LoVo (cell line): ENCODE measurements at regions not wholly inside any gene's neighbourhood (a gene's known extent, or its start where the extent isn't known, plus 50 kb on each side); places are given as distances from the start of the nearest gene placed in this dataset.

Experiments used
- DNase-seq: peaks from one replicate; pipeline ENCODE4 v3.0.0-alpha.2; 2016; ENCODE audit warnings: low spot score

DNA sequence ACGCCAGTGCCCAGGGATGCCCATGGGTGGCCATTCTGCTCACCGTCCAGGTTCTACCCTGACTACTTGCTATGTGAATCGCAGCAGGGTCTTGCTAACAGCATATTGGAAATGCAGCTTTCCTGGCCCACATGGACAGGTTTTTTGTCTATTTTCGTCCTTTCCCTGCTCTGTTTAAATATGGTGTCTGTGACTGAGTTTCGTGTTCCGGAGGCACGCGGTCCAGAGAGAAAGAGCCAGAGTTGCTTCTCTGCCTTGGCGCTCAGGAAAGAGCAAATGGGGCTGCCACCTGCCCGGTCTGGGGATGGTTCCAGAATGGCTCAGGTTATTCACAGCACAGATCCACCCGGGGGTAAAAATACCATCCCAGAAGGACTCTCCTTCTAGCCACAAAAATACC, 456.2 kb downstream of the BCL11A start:
- no peak for DNase-seq

DNA sequence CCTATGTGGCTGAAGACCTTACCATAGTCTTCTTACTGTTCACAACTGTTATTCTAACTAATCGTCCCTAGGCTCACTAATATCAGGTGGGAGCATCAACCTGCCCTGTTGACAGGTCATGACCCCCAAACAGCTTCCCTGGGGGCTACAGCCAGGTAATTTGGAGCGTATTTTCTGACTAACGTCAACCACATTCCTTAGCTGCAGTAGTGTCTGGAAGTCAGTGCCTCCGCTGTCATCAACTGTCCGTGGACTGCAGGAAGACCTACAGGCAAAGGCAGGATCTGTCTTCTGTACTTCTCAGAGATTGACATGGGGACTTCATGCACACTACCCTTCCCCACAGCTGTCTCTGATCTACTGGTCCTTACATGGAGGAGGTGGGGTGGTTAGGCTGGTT, 456.9 kb downstream of the BCL11A start:
- DNase-seq, result no peak

DNA sequence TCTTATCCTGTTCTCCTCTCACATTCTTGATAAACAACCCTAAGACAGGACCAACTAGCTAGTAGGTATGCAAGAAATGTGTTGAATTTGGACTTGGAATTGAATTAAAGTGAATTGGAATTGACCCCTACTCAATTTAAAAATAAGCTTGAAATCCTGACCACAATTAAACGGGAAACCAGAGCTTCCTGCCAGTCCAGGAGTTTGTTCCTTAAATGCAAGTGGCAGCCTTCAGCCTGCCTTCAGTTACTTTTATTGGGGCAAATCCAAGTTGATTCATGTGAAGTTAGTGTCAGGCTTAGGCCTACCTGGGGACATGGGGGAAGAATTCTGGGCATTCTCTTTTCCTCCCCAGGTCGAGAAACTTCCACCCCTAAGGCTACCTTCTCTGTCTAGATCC, 457.6 kb downstream of the BCL11A start:
- DNase-seq, result no peak

DNA sequence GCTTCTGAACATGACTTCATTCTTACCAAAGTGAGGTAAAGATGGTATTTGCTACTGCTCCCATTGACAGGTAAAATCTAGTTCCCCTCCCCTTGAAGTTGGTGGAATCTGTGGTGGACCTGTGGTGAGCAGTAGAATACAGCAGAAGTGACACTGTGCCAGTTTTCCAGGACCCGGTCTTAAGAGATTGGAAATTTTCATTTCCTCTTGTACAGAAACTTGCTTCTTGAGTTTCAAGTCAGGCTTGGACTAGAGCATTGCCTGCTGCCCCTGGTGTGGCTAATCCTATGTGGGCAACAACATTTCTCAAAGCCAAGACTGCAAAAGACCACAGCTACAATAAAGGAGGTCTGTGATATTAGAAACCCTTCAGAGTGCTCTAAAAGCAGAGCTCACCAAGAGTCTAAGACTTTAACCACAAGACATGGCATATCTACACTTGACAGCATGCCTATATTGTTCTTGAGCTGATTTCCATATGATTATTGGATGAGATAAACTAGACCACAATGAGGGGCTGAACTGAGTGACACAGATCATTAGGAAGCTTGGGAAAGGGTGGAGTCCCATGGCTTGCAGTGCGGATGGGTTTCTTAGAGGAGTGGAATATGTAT, 458.1 kb downstream of the BCL11A start:
- no peak for DNase-seq

DNA sequence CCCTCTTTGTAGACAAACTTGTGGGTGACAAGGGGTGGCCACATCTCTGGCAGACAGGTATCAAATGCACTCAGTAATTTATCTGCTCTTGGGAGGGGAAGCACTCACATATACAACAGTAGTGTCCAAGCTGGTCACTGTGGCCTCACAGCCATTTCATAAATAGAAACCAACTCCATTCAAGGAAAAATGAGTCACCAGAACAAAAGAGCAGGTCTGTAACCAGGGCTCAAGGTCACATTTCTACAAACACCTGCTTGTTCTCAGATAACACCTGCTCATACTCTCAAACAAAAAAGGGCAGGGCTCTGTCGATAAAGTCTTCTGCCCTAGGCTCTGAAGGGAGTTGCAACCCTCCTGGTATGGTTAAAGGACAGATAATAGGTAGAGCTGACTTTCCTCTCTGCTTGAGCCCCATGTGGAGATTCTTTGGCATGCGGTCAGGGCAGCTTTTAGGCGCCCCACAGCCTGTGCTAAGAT, 459.0 kb downstream of the BCL11A start:
- DNase-seq, result peak; percentile 3

DNA sequence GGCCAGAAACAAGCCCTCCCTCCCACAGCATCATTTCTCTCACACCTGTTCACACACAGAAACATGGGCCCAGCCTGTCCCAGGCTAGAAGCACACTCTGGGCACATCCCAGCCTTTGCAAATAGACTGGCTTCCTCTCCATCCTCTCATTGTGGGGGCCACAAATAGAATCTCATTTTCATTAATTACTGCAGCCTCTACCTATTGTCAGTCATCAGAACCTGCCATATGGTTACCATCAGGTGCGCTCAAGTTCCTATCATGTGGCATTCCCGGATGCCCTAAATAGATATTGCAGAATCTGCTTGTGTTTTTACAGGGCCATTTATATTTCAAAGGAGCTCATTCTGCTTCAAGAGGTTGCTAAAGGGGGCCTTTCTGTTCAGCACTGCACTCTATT, 460.7 kb downstream of the BCL11A start:
- DNase-seq, result no peak

DNA sequence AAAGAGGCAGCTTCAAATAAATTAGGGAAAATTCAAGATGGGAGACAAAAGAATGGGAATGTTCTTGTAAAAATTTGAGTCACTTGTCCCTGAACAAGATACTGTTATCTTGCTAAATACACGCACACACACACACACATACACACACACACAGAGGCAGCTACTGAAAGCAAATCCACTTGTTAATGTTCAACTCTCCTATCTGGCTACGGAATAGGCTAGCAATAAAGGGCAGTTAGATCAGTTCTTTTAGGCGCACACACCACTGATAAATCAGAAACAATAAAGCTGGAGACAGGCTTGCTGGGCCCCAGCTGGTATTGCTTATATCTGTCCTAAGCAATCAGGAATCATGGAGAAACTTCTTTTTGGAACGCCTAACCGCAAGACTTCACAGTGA, 461.6 kb downstream of the BCL11A start:
- DNase-seq, result no peak

DNA sequence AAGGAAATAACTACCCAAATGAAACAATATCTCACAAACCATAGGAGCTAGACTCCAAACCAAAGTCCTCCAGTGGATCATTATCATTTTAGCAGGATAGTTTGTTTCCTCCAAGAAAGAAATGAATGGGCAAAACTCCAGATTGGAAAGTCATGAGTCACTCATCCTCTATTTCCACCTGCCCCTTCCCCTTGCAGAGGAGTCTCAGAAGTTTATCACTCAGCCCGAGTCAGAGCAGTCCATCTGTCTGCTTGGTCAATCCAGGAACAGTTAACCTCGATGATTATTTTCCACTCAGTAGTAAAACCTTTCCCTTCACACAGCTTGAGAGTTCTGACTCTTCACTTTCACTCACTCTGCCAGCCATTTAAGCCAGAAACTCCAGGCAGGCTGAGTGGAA, 462.2 kb downstream of the BCL11A start:
- DNase-seq, result no peak

DNA sequence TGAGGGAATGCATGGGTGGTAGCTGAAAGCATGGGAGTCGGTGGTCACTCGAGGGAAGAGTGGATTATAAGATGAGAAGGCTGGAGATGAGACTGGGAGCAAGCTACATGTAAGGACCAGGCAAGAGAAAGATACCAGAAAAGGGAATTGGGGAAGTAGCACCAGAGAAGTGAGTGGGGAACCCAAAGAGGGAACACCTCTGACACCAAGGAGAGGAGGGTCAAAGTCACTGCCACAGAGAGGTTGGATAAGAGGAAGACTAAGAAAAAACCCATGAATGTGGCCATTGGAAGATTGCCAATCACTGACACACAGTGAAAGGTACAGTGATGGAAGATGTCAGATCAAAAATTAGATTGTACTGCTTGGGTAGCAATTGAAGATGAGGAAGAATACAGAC, 473.9 kb downstream of the BCL11A start:
- no peak for DNase-seq

DNA sequence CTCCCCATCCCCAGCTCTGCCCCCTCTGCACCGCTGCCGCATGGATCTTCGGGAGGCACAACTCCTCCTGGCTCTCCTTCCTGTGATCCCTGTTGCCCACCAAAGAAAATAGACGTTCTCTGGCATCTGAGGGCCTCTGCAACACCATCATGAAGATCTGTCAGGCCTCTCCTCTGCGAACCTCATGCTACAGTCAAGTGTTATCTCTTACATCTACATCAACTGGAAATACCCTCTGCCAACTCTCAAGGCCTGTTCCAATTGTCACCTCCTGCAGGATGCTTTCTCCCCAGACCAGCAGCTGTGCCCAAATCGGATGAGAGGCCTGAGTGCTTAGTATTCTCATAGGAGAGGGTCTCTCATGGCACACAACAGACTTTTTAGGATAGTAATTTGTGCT, 478.4 kb downstream of the BCL11A start:
- no peak for DNase-seq

DNA sequence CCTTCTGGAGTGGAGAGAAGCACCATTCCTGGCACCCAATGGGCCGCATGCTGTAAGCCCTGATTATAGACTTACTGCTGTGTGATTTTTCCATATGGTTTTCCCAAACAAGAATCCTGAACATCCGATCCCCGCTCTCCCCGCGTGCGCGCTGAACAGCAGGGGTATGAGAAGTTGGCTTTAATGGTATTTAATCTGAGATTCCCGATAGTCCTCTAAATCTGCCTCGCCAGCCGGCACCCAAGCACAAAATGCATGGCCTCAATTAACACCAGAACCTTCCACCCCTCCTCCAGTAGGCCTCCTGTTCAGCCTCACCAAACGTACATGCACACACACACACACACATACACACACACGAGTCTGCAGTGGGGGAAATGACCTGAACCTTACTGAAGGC, 480.3 kb downstream of the BCL11A start:
- DNase-seq, result no peak

DNA sequence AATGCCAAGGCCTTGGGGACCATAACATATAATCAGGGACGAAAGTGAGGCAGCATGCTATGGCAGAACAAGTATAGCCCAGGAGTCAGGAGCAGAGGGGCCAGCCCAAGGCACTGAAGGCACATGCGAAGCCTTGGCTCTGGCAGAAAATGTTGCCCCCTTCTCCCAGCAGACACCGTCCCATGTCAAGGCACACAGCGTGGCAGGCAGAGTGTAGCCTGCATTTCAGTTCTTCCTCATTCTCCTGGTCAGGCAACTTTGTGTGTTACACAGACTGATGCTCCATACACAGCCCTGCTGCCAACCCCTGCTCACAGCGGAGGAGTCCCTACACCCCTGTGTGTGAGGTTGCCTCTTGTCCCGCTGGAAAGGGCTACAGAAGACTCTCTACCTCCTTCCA, 480.8 kb downstream of the BCL11A start:
- no peak for DNase-seq

DNA sequence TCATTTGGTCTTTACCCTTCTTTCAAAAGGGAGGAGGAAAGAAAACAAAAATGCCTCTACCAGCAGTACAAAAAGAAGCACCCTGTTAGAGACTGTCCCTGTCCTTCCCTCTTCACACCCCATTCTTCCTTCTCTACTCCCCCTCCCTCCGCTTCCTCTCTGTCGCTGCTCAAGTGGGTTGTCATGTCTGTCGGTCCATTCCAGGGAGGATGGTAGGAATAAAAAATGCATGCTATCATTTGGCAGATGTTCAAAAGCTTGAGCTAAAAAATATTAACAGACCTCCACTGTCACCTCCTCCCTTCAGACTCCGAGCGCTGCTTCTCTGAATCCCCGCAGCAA, 482.0 kb downstream of the BCL11A start:
- no peak for DNase-seq

DNA sequence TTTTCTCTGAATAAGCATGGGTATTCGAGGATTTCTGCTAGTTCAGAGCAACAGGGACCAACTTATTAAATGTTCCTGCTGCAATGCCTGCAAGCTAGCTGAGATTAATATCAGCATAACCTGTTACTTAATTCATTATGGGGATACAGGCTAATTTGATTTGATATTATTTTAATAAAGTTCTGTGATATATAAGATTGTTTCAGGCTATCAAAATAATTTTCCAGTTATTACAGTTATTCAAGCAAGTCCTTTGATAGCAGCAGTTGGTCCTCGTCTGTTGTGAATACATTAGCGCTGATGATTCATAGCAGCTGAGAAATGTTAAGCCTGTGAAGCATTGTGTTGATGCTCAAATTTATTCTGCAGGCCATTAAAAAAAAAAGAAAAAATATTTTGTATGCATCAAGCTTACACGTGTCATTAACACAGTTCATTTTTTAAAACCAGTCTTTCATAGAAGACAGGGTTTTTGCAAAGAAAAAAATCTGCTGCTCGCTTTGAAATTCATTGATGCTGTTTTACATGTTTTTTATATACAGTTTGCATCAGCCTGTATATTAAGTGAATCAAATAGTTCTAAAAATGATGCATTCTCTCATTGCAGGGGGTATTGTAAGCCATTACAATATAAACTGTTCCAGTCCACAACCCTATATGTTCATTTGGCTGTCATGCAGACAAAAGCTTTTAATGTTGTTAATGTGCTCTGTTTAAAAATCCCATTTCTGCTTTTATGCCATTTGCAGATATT, 482.5 kb downstream of the BCL11A start:
- no peak for DNase-seq

DNA sequence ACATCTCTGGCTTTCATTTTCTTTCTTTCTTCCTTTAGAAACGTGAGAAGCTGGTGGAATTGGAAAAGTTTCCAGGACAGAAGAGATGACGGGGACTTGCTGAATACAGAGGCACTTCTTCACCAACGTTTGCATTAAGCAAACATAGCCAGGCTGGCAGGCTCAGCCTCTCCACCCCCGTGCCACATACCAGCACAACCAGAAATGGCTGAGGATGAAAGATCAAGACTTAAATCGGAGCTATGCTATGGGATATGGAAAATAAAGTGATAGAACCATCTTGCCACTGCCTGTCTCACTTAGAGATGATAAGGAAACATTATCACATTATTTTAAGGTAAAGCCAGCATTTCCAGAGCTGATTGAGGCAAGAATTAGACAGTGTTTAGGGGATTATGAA, 483.3 kb downstream of the BCL11A start:
- no peak for DNase-seq

DNA sequence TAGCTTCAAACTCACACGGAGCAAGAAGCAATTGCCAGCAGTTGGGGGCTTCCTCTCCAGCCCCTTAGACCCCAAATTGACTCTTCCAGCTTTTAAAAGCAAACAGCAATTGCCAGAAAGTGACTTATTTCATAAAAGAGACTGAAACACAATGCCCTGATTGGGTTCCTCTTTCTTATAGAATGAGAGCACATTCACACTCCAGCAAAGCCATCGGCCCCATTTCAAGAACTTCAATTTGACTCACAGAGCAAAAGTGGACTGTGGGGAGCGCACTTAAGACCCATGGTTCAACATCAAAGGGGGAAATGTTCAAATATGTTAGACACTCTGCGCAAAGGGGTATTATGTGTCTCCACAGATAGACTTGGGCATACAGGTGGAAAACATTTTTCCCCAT, 484.7 kb downstream of the BCL11A start:
- no peak for DNase-seq

DNA sequence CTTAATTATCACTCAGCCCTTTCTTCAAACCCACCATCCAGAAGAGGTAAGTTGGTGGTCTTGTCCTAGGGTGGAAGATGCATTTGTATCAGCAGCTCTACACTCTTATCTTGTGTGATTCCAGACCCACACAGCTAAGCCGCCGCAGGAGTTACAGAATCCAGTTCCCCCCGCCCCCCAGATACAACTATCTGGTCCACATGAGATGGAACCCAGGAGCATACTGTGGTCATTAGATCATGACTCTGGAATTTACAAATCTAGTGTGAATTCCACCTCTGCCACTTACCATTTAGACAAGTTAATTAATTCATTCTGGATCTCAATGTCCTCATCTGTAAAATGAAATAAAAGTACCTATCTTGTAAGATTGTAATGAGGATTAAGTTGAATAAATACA, 486.4 kb downstream of the BCL11A start:
- no peak for DNase-seq

DNA sequence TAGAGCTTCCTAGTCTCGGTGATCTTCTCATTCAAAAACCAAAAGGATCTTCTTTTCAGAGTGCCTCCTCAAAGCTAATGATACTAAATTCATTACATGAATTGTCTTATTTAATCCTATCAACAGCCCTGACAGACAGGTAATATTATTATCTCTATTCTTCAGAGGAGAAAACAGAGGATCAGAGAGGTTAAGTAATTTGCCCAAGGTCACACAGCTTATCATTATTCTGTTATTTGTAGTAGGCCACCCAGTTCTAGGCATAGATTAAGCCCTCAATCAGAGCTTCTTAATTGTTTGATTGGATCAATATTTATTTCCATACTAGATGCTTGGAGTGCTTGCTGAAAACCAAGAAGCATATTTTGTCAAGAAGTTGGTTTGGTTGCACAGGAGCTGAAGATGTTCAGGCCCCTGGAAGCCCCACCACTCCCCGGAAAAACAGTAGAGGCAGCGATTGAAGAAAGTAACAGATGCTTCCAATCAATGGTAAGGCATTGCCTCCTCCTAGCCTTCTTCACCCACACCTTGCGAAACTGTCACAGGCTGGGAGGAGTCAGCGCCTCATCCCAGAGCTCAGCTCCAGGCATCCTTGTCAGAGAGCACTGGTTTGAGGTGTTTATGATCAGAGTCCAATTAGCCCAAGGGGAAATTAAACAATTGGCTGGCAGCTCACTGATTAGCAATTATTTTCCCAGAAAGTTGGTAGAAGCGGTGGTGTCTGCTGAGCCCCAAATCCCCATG, 487.2 kb downstream of the BCL11A start:
- DNase-seq, result no peak

DNA sequence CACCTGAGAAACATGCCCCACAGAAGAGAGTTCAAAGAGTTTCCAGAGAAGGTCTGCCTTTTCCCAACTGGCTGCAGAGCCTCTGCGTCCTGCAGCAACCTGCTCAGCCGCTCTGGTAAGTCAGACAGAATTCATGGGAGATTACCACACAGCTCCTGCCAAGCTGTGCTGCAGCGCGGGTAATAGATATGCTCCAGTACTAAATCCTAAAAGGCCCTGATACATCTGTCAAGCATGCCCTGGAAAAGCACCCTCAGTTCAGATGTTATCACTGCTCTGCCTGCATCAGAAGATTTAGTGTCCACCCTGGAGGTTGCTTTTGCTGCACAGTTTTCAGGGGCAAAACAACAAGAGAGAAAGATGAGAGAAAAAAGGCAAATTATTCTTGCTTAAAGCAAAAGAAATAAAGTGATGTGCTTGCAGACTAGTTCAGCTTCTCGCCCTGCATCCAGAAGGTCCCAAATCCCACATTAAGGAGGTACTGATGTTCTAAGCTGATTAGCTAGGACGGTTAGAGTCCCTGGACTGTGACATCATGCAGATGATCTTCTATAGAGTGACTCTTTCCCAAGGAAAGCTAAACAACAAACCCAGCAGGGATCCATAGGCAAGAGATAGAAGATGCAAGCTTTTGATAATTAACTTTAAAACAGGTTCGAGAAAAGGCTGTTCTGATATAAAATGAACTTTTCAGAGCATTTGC, 488.6 kb downstream of the BCL11A start:
- DNase-seq, result no peak

DNA sequence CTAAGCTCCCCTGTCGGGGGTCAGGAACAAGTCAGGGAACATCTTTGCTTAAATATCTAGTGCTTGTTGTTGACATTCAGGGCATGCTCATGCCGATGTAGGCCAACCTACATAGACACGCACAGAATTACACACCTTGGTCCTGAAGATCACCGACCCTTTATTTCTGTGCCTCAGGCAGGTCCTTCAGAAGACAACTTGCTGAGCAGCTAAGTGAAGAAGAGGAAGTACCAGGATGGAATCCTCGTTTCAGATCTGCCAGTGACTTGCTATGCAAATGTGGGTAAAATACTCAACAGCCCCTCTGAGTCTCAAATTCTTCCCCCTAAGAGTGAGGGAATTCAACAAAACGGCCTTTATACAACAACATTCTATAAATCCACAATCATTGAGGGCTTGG, 494.7 kb downstream of the BCL11A start:
- DNase-seq, result no peak

DNA sequence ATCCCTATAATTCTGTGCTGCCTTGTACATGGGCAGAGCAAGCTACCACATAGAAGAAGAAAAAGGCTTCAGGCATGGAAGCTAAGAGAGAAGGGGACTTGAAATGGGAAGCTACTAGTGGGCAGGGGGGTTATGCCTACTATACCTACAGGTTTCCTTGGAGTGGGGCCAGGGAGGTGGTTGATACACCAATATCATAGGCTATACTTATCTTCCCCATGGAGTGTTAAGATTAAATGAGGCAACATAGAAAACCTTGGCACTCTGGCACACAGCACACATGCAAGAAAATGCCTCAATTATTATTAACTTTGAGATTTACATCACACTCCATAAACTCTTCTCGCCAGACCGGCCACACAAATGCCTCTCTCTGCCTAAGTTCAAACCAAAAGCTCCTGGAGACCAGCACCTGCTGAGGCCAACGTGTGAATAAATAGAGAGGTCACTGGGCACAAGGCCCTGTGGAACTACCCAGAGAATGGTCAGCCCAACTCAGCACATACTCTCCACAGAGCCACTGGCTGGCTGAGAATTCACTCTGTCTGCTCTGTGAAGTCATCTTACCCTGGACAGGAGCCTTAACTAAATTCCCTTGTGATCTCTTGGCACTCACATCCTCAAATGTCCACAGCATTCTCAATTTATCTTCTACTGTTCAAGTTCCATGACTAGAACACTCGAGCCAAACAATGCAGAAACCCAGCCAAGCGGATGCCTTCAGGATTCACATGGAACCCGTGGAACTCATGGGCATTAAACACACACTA, 498.7 kb downstream of the BCL11A start:
- DNase-seq, result no peak

DNA sequence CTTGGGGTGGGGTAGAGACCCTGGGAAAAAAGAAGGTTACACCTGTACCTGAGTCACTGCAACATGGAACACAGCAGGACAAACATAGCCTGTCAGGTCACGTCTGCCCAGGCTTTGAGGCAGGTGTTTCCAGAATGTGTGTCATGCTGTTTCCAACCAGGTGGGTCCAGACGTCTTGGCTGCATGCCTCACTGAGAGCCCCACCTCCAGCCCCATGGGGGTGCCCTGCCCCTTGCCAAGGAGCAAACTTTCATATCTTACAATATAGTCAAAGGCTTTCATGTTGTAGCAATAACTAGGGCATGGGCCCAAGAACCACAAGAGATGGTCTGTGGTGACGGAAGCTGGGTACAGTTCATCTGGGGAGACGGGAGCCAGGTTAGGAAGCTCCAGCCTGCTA, 499.7 kb downstream of the BCL11A start:
- no peak for DNase-seq
